Dedifferentiated amniotic fluid mesenchymal stem cell (primary cell): ENCODE measurements at regions not wholly inside any gene's neighbourhood (a gene's known extent, or its start where the extent isn't known, plus 50 kb on each side); places are given as distances from the start of the nearest gene placed in this dataset.
"Not testable (repeated sequence)": the region's sequence is repeated elsewhere in the genome, so short reads cannot be mapped to it uniquely, and the experiment has no call there.

Experiments used
- DNase-seq: peaks from one replicate; pipeline ENCODE4 v3.0.0-alpha.2; 2016; ENCODE audit errors: extremely low spot score

DNA sequence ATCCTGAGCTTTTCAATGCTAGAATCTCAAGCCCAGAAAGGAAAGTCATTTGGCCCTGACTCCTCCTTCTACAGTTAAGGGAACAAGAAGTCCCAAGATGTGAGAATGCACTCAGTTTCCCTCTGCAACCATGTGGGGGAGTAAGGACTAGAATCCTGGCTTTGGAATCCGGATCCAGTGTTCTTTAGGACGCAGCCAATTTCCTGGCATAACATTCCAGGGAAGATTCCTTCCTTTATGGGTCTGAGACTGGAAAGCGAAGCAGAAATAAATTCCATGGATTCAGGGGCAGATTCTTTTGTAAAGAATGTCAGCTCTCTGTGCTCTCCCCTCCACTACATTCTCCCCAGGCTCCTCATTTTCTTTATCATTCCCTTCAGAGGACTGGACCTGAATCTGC, 151.8 kb upstream of the SOX14 start:
- no peak for DNase-seq

DNA sequence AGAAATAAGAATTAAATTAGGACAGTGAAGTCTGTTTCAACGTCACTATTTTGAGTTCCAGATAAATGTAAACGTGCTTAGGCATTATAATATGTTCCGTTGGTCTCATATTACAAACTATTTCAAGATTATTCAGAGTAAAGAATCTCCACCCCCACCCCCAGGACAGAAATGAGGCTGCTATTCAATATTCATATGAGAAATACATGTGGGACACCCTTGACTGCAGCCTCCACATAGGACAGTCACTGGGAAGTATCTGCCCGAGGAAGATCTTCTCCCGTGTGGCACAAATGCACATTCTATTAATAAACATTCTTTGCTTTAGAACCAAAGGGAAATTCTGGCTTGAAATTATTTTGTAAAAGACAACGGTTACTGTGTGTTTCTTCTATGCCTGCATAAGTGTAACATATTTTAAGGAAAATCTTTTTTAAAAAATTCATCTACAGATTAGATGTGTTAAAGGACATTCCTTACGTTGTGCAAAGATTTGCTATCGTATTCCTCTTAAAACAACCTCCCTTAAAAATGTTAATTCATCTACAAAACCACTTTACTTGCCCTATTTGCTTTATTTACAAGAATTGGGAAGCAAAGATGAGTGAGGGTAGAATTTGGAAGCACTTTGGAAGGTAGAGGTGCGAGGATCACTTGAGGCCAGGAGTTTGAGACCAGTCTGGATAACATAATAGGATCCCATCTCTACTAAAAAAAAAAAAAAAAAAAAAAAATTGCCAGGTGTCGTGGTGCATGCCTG, 148.3 kb upstream of the SOX14 start:
- DNase-seq = no peak

DNA sequence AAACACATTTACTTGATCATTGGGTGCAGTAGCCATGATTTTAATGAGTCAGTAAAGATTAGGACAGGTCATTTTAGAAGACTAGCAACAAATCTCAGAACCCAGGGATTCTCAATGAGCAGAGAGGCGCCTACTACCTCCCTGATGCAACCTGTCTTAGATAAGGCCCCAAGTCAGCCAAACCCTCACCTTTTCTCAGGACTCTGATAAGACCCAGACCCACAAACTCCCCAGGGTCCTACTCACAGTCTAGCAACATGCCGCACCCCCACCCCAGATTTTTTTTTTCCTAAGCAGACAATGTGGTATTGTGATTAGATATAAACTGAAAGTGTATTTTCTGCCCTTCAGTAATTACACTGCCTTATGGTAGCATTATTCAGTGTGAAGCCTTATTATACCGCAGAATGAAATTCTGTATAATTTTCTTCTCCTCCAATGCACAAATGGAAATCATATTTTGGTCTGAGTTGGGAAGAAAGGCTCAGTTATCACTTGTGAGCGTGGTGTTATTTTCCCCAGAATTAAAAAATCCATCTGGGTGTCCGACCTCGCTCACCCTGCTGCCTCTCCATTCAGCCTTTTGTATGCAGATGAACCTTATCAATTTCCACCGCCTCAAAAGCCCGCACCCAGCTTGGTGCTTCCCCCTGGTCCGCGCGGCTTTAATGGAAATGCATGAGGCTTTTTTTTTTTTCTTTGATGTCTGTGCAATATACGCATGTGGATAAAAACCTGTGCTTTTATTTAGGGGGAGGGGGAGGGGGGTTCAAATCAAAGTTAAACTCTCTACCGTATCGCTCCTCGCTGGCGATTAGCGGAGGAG, 122.0 kb upstream of the SOX14 start:
- no peak for DNase-seq

DNA sequence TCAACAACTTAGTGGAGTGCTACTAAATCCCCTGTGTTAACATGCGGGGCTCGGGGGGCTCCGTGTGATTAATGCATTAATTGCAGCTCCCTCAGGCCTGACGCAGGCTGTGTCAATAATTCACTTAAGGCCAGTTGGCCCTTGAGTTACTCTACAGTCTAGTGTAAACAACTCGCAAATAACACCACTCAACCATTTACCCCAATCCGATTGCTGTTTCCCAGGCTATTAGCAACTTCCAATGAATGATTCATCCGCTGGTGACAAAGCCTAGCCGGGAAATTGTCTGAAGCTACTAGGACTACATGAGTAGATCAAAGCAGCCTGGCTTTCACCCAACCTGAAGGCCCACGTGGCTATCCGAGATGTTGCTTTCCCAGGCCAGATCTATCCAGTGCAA, 121.3 kb upstream of the SOX14 start:
- DNase-seq = no peak

DNA sequence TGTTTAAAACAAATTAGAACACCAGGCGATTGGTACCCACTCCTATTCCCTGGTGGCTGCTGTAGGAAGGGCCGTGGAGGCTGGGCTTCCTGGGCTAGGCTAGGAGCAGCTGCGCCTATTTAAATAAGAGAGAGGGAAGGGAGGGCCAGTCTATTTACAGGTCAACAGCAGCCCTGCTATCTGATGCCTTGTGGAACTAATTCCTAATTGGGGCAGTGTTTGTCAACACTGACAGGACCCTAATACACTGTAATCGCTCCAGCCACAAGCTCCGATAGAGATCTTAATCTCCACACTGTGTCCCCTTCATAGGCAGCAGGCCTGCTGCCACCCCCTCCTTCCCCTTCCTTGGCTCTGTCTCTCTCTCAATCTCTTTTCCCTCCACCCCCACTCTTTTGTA, 116.9 kb upstream of the SOX14 start:
- no peak for DNase-seq

DNA sequence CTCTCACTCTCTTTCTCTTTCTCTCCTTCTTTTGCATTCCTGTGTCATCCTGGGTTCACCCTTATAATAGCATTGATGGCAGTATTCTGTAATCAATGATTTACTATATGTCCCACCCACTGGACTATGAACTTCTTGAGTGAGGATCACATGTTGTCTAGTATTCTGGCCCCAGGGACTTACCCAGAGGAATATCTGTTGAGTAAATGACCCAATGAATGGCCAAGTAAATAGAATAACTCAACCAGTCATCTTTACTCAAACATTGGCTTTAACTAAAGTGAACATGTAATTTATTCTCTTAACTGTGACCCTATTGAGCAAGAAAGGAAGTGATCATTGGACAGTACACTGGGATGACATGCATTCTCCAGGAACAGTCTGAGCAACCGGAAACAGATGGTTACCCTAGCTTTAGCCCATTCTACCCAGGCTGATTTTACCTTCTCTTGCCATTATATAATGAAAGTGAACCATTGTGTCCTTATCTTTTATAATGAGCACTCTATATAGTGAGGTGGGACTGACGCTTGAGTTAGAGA, 94.5 kb upstream of the SOX14 start:
- DNase-seq = no peak

DNA sequence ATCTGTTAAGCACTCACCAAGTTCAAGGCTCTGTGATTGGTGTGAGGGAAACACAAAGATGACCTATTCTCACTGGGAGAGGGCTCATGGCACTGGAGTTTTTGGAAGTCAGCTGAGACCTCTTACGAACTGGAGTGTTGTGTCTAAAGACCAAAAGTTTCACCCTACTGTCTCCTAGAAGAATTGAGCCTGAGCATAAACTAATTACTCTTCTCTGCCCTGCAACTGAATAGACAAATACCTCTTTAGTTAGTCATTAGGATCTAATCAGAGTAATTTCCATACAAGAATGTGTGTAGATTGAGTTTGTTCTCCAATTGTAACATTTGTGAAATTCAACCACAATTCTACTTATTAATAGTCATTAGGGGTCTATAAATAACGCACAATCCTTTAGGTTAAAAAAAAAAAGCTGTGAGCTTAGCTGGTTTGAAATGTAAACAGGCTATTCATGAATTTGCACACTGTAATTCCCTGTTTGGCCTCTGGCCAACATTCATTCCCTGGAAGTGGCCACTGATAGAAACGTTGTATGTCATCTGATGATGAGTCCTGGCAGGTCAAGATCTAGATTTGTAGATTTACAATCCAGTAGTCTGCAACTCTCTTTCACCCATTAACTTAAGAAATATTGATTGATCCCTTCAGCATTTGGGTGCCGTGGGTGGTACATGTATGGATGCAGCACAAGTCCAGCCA, 76.8 kb upstream of the SOX14 start:
- DNase-seq = no peak

DNA sequence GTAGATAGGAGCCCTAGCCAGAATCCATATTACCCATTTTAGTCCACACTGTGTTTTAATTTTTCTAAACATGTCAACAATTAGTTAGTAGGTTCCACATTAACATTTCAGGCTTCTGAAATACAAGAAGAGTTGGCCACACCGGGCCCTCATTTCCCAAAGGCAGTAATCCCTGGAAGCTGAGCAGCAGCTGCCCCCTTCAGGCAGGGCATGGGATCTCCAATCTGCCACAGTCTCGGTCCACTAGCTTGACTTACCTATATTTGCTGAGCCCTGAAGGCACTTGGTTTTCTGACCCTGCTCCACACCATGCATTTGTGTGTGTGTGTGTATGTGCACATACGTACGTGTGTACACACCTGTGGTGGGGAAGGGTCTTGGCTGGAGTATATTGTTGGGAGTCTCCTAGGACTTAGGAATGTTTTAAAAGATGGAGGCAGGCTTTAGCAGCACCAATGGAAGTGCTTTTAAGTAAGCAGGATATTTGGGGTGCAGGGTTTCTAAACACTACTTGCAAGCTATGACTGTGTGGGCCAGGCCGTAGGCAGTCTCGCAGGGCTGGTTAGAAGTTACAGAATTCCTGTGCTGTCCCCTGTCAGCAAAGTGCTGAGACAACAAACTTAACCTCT, 71.2 kb upstream of the SOX14 start:
- DNase-seq = no peak

DNA sequence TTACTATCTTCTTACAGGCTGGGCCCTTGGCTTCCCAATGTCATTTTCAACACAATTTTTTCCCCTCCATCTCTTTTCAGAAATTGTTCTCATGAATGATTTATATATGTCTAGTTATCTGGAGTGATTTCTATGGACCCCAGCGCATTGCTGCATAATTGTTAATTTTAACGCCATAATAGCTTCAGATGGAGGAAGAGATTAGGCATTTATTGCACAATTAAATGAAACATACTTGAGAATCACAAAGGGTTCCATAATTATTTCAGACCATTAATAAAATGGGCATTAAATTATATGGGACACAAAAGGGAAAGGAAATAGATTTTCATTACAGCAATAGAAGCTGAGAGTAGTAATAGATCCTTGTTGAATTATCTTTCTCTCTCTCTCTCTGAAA, 70.3 kb upstream of the SOX14 start:
- DNase-seq = no peak

DNA sequence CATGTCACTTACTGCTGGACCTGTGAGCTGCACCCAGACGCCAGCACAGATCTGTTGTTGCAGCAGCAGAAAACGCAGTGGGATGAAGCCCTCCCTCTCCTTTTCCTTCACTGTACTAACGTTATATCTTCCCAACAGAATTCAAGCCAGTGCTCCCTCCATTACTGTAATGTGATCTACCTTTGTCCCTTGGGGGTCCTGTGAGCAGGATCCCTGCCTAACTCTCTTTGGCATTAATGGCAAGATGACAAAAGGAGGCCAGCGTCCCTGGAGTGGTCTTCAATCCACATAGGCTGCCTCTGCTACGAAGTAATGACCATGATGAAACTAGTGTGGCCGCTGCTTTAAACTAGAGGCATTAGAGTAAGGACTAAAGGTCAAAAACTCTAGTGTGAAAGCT, 69.3 kb upstream of the SOX14 start:
- no peak for DNase-seq

DNA sequence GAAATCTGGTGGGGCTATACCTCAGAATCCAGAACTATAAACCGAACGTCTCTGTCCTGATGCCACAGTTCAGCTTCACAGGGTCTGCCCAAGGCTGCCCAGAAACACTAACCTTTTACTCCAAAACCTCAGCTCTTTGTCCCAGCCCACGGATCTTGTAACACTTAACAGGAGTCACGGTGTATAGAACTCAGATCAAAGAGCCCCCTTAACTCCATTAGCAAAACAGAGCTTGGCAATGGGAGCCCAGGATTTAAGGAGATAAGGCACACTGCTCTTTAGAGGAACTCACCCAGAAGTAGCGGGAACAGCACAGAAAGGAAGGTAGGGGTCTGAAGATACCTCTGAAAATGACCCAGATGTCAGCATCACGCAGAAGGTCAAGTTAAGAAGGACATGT, 68.8 kb upstream of the SOX14 start:
- DNase-seq = no peak

DNA sequence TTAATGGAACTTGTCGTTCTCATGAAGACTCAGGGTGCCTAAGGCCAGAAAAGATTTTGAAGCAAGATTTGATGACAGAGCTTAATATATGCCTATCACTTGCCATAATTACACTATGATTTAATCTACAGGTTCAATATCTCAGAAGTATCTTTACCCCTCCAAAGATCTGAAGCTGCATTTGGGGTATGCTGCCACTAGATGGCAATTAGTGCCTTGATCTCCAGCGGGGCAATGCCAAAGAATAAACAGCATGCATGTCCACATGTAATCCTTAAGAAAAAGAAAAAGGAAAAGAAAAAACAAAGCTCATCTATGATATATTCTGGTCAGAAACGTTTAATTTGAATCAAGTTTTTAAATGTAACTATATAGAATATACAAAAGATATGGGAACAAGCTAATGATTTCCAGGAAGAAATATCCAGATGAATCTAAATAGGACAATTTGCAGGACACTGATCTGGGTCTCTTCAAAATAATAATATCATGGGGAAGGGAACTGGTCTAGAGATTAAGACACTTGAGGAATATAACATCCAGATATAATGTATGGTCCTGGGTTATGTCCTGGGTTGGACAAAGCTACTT, 55.0 kb upstream of the SOX14 start:
- DNase-seq = no peak

DNA sequence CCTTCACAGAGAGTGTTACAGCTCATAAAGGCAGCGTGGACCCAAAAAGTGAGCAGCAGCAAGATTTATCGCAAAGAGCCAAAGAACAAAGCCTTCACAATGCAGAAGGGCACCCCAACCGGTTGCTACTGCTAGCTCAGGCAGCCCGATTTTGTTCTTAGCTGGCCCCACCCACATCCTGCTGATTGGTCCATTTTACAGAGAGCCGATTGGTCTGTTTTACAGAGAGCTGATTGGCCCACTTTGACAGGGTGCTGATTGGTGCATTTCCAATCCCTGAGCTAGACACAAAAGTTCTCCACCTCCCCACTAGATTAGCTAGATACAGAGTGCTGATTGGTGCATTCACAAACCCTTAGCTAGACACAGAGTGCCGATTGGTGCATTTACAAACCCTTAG, 50.1 kb upstream of the SOX14 start:
- DNase-seq = not testable (repeated sequence)
